DMS53 (cell line): ENCODE measurements at regions not wholly inside any gene's neighbourhood (a gene's known extent, or its start where the extent isn't known, plus 50 kb on each side); places are given as distances from the start of the nearest gene placed in this dataset.
"Not testable (repeated sequence)": the region's sequence is repeated elsewhere in the genome, so short reads cannot be mapped to it uniquely, and the experiment has no call there.

Experiments used
- DNase-seq: peaks from one replicate; lab custom pipeline; 2025; lab: John Stamatoyannopoulos, UW

DNA sequence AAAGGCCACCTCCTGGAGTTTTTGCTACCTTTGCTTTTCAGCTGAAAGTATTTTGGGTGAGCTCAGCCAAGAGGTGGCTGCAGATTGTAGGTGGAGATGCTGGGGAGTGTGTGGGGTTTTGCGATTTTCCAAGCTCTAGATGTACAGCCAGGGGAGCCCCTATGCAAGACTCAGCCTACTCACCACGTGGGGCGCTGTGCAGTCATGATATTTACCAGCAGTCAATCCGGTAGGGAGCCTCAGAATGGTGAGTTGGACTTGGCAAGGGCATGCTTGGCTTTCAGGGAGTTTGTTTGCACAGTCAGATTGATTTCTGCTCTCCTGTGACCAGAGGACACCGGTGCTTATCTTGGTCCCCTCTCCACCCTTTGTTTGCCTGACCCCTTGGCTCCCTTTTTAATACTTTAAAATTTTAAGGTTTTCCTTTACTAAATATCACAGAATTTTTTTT, 175.3 kb downstream of the UTP18 start:
- peak; percentile 88 for DNase-seq

DNA sequence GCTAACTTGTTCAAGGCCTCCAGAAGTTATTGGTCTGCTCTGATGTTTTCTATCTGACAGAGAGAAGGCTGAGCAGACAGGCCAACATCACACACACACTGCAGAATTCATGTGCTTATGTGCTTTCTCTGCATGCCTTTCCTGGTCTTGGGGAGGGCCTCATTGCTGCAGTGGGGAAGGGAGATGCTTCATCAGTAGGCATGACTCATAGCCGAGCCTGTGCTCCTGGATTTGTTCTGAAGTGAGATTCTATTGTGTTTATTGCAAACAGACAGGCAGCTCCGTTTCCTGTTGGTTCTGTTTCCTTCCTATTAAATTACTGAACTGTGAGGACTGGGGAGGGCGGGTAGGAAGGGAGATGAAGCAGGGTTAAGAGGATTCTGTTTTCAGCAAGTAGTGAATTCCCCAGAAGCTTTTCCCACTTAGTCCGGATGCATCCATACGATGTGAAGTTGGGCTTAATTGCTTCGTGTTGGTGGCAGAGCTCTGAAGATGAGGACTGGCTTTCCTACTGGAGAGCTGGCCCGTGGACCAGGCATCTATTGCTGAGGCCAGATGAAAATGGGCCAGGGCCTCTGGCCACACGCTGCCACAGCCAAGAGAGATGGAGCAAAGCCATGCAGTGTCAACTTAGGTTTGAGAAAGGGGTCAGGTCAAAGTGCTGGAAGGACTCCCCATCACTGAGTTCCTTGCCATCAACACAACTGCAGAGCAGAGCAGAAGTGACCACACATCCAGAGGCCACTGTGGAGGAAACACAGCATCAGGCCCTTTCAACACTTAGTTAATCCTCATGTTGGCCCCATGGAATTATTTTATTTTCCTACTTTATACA, 179.3 kb downstream of the UTP18 start:
- peak; percentile 91 for DNase-seq

DNA sequence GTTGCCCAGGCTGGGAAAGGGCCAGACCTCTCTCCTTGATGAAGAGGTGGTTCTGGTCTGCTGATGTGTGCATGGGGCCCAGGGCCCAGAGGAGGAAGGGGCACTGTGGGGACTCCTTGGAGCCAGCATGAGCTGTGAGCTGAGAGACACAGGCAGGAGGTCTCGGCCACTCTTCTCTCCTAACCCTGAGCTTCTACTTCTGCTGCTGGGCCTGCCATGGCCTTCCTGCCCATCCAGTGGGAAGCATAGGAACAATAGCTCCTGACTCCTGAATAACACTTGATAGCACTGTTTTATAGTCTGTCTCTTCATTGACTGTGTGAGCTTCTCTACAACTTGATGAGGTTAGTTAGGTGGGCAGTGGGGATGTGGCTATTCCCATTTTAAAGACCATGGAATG, 181.1 kb downstream of the UTP18 start:
- DNase-seq: no peak

DNA sequence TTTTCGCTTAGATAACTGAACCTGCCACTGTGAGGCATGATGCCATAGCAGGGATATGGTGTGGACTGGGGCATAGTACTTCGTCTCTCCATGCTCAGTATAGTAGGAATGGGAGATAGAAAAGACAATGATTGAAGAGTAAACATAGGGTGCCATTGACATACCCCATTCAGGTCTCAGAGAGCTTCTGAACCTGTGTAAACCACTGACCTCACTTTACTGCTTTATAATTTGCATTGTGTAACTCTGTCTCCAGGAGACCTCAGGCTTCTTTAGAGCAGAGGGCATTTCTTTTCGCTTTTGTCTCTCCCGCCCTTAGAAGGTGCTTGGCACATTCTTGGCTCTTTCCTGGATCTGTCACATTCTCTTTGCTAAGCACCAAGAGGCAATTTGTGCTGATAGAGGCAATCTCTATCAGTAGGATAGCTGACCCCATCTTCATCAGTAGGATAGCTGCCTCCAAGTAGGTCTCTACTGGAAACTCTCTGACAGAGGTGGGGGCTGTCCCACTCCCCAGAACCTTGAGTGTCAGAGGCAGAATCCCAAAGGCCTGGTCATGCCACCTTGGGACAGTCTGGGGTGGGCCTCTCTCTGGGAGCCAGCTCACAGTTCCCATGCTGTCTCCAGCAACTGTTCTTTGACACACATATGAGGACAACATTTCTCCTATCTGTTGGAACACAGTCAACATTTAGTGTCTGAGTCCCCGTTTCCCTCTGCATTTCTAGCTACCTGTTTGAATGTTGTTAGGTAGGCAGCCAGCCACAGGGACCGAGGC, 181.9 kb downstream of the UTP18 start:
- no peak for DNase-seq

DNA sequence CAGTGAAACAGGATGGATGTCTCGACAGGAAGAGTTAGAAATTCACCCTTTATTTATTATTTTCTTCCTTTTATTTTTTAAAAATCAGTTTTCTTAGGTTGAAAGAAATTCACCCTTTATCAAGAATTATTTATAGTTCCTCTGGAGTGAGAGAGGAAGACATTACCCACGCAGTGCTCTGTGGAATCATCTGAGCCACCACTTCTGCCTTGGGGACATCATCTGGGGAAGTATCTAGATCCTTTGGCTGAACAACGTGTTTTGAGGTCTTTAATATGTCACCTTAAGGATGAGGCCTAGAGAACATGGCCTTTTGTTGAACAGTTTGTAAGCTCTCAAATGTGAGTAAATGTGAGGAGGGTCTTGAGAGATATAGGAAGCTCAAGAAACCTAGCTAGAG, 183.3 kb downstream of the UTP18 start:
- no peak for DNase-seq

DNA sequence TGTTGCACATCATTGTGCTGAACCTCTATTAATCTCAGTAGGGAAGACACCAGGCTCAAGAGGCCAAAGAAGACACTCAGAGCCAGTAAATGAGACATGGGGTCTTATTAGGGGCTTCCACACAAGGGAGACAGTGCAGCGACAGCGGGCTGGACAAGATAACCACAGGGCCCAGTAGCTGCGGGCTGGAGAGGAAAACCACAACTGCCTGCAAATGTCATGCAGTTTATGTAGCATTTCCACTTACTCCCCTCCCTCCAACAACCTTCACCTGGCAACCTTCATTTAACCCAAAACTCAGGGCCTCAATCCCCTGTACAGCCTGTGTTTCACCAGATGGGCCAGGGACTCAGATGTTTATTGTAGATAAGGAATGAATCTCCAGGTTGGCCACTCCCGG, 185.6 kb downstream of the UTP18 start:
- DNase-seq: no peak

DNA sequence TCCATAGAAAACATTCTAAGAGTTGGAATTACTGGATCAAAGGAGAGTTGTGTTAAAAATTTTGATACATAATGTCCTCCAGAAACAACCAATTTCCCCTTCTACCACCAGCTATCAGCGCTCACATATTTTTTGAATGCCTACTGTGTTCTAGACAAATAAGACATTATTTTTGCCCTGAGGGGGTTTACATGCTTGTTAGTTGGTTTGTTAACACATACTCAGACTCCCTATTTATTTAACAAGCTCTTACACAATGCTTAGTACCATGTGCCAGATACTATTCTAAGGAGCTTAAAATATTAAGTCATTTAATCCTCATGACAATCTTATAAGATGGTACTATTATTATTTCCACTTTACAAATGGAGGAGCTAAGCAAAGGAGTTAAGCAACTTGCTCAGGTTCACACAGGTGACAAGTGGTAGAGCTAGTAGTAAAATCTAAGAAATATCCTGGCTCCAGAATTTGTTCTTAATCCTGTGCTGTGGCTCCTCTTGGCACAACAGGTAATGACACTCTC, 194.2 kb downstream of the UTP18 start:
- DNase-seq: no peak

DNA sequence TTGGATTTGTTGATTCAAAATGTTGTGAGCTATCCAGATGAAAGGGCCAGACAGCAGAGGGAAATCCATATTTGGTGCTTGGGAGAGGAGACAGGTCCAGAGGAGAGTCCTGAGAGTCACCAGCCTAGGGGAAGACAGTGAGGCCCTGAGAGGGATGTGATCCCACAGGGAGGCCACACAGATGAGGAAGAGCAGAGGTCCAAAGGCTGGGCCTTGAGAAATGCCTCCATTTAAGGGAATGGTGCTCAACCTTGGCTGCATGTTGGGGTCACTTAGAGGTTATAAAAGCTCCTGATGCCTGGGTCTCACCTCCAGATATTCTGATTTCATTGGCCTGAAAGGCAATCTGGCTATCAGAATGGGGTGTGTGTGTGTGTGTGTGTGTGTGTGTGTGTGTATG, 194.9 kb downstream of the UTP18 start:
- DNase-seq: no peak

DNA sequence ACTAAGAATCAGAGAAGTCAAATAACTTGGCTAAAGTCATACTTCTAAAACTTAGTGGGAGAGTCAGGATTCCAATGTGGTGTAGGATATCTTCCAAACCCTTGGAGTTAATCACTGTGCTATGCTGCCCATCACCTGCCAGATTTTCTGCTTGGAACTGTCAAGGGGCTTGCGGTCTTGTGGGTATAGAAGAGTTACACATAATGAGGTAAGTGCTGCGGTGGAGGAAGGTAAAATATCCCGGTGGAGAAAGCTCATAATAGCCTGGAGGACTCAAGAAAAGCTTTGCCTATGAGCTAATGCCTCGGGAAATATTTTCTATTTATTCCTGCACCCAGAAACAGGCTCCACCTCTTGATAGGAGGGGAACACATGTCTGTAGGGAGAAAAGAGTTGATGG, 195.6 kb downstream of the UTP18 start:
- no peak for DNase-seq

DNA sequence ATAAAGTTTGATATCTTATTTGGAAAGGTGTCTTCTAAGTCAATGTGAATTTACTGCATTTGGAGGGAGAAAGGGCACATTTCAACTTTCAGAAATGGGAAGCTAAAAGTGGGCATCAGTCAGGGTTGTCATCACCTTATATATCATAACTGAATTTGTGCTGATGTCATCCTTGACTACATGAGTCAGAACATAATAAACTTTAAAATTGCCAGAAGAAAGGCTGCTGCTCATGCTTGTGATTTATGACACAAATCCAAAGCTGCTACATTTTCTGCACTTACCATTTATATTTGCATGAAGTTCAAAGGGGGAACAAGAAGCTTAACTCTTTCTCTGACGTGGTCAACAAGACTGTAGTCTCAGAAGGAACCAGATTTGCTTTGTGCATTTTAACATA, 196.6 kb downstream of the UTP18 start:
- DNase-seq: peak; percentile 19

GRCh38 chr17:51461578-51462004, 201.2 kb downstream of the UTP18 start:
- peak; percentile 94 for DNase-seq

DNA sequence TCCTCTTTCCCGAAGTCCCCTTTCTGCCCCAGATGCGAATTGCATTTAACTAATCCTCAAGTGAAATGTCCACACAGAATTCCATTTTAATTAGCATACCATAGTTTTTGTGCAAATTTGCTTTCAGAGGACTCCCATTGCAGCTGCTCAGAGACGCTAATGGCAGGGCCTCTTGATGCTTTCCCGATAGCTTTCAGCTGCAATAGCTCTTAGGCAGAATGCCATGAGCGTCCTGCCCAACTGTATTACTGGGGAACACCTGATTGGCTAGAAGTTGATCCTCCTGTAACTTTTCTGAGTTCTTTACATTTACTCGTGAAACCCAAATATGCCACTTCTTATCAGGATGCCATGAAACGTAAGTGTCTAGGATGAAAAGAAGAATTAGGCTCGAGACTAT, 203.0 kb downstream of the UTP18 start:
- DNase-seq: no peak

- no peak for DNase-seq
Observed at GRCh38 chr17:51467336-51467735, 207.0 kb downstream of the UTP18 start.

DNA sequence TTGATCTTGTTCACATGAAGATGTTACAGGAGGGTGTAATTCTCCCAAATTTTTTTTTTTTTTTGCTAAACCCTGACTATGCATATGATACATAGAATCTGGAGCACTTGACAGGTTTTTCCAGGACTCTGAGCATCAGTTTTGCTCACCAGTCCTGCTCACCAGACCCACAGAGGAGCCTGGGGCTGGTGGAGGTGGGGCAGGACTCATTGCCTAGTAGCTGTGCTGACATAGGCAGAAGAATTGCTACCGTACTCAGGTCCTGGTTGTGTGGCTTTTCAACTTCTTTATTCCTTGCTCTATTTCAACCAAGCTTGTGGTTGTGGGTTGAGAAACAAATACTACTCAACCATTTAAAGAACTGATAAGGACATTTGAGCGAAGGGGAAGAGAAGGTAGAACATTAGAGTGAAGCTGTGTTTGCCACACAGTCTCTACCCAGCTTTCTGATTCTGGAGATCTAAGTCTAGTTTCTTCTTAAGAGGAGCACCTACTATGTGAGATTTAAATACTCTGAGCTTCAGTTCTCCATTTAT, 212.4 kb downstream of the UTP18 start:
- DNase-seq: no peak

- no peak for DNase-seq
Observed at GRCh38 chr17:51474764-51475163, 214.4 kb downstream of the UTP18 start.

- no peak for DNase-seq
Observed at GRCh38 chr17:51475730-51476129, 215.4 kb downstream of the UTP18 start.

- no peak for DNase-seq
Observed at GRCh38 chr17:51479303-51479702, 219.0 kb downstream of the UTP18 start.

DNA sequence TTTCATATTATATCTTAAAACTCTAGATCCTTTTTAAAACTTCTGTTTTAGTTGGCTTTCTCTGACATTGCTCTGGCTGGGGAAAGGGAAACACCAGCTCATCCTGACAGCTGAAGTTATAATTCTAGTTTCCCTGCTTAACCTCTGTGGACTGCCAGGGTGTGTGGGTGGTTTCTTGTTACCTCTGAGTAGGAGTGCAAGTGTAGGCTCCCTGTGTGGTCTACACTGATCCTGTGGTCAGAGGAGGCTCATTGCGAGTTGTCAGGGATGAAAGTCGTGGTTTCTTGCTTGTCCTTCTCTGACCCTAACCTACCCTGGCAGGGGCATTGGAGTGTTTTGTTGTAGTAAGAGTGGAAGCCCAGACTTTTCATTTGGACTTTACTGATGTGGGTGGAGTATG, 221.0 kb downstream of the UTP18 start:
- DNase-seq: no peak

- DNase-seq: not testable (repeated sequence)
Observed at GRCh38 chr17:51482248-51482647, 221.9 kb downstream of the UTP18 start.

DNA sequence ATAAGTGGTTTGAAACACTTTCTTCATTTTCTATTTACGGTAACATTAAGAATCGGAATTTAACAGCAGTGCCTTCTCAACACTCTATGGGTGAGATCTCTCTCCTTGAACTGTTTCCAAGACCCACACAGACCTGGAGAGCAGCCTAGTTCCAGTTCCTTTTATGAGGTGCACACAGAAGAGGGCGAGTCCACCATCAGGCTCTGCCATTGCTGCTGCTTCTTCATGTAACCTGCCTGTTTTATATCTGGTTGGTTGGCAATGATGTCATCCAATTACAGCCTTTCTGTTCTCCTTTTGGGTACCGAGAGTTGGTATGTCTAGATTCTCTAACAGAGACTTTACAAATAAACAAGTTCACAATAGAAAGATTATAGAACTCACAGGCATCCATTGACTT, 225.7 kb downstream of the UTP18 start:
- DNase-seq: no peak

DNA sequence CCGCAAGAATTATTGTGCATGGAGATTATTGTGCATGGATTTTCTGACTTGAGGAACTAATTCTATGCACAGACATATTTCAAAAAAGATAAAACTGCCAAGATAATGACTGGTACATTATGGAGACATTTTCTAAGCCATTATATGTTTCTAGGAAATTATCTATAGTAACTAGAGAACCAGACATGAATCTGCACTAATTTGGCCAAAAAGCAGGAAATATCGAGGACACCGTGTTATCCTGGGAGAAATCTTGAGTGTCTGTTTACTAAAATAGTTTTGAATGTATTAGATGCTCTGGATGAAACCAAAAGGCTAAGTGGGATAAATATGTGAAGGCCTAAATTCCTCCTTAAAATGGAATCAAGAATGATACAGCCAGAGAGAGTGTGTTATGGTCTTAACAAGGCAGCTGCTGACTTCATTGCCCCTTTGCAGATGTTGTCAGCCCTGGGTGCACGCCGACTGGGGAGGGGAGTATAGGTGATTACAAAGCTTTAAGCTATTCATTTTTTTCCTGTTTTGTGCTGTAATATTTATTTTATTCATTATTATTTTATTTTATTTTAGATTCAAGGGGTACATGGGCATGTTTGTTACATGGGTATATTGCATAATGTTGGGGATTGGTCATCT, 226.7 kb downstream of the UTP18 start:
- DNase-seq: no peak

GRCh38 chr17:51487947-51488346, 227.6 kb downstream of the UTP18 start:
- peak; percentile 71 for DNase-seq
